SK-N-SH treated with all-trans-retinoic acid at 6 μM for 48 hours (cell line): ENCODE measurements at regions not wholly inside any gene's neighbourhood (a gene's known extent, or its start where the extent isn't known, plus 50 kb on each side); places are given as distances from the start of the nearest gene placed in this dataset.

Experiments used
- ATAC-seq: fragments of 200-7000 bp; cut with Tn5 transposase; 3 replicates; pipeline ENCODE4 v1.9.1; 2020; ENCODE audit warnings: mild to moderate bottlenecking, moderate library complexity
- ARNTL ChIP-seq: fragments of 450-650 bp; formaldehyde crosslinking; IDR thresholded peaks from 2 replicates; pipeline ENCODE4 v1.5.0; 2020; ENCODE audit warnings: low read depth, mild to moderate bottlenecking, moderate library complexity, borderline replicate concordance
- BACH2 ChIP-seq: fragments of 250-450 bp; sonication (Bioruptor Pico); IDR thresholded peaks from 2 replicates; pipeline ENCODE4 v1.9.0; 2021; ENCODE audit warnings: mild to moderate bottlenecking, borderline replicate concordance
- CREB5 ChIP-seq: fragments of 250-450 bp; sonication (Bioruptor Pico); IDR thresholded peaks from 2 replicates; pipeline ENCODE4 v1.5.1; 2020; ENCODE audit warnings: low read depth, mild to moderate bottlenecking, moderate library complexity
- CSDC2 ChIP-seq: fragments of 250-450 bp; sonication (Bioruptor Pico); IDR thresholded peaks from 2 replicates; pipeline ENCODE4 v1.5.0; 2020; ENCODE audit warnings: mild to moderate bottlenecking, moderate library complexity
- CSRNP3 ChIP-seq: fragments of 250-450 bp; sonication (Bioruptor Pico); IDR thresholded peaks from 2 replicates; pipeline ENCODE4 v1.5.1; 2021; ENCODE audit warnings: mild to moderate bottlenecking, moderate library complexity
- ESRRG ChIP-seq: fragments of 250-450 bp; sonication (Bioruptor Pico); IDR thresholded peaks from 2 replicates; pipeline ENCODE4 v1.6.1; 2021; ENCODE audit warnings: mild to moderate bottlenecking
- GLIS3 ChIP-seq: fragments of 250-450 bp; sonication (Bioruptor Pico); IDR thresholded peaks from 2 replicates; pipeline ENCODE4 v1.5.0; 2020; ENCODE audit warnings: mild to moderate bottlenecking, moderate library complexity
- ISL1 ChIP-seq: fragments of 250-450 bp; sonication (Bioruptor Pico); IDR thresholded peaks from 2 replicates; pipeline ENCODE4 v2.1.2; 2022; ENCODE audit warnings: mild to moderate bottlenecking, moderate library complexity
- PATZ1 ChIP-seq: fragments of 250-450 bp; sonication (Bioruptor Pico); IDR thresholded peaks from 2 replicates; pipeline ENCODE4 v1.8.0; 2020; ENCODE audit warnings: mild to moderate bottlenecking, moderate library complexity, borderline replicate concordance
- POU6F1 ChIP-seq: fragments of 250-450 bp; sonication (Bioruptor Pico); IDR thresholded peaks from 2 replicates; pipeline ENCODE4 v1.8.0; 2021; ENCODE audit warnings: low read depth, mild to moderate bottlenecking, moderate library complexity, borderline replicate concordance
- RARB ChIP-seq: fragments of 250-450 bp; sonication (Bioruptor Pico); IDR thresholded peaks from 2 replicates; pipeline ENCODE4 v1.8.0; 2021; ENCODE audit warnings: mild to moderate bottlenecking, moderate library complexity
- SNAI2 ChIP-seq: fragments of 250-450 bp; sonication (Bioruptor Pico); IDR thresholded peaks from 2 replicates; pipeline ENCODE4 v1.5.0; 2020; ENCODE audit warnings: mild to moderate bottlenecking, moderate library complexity
- TOX ChIP-seq: fragments of 250-450 bp; sonication (Bioruptor Pico); IDR thresholded peaks from 2 replicates; pipeline ENCODE4 v1.8.0; 2021; ENCODE audit warnings: mild to moderate bottlenecking, moderate library complexity, borderline replicate concordance
- TSHZ2 ChIP-seq: fragments of 250-450 bp; sonication (Bioruptor Pico); IDR thresholded peaks from 2 replicates; pipeline ENCODE4 v1.5.0; 2020; ENCODE audit warnings: mild to moderate bottlenecking, moderate library complexity
- ZC3H10 ChIP-seq: fragments of 250-450 bp; sonication (Bioruptor Pico); IDR thresholded peaks from 2 replicates; pipeline ENCODE4 v1.5.1; 2021; ENCODE audit warnings: mild to moderate bottlenecking, moderate library complexity
- ZFP3 ChIP-seq: fragments of 250-450 bp; sonication (Bioruptor Pico); IDR thresholded peaks from 2 replicates; pipeline ENCODE4 v1.5.0; 2020; ENCODE audit warnings: mild to moderate bottlenecking, moderate library complexity
- ZFP30 ChIP-seq: fragments of 450-650 bp; formaldehyde crosslinking; IDR thresholded peaks from 2 replicates; pipeline ENCODE4 v1.5.0; 2022; ENCODE audit warnings: mild to moderate bottlenecking, moderate library complexity
- ZNF565 ChIP-seq: fragments of 450-650 bp; formaldehyde crosslinking; conservative IDR thresholded peaks from 2 replicates; pipeline ENCODE4 v1.5.0; 2020; ENCODE audit warnings: low read depth, mild to moderate bottlenecking, moderate library complexity

GRCh38 chr3:69650066-69650419 is 89.2 kb upstream of the MITF start:
- ATAC-seq: no peak
- TF ChIP-seq TSHZ2 (CRISPR knock-in tag): no peak
- TF ChIP-seq SNAI2 (CRISPR knock-in tag): no peak
- no peak for TF ChIP-seq CSDC2 (CRISPR knock-in tag)
- TF ChIP-seq CREB5 (CRISPR knock-in tag): no peak
- TF ChIP-seq TOX: no peak
- TF ChIP-seq RARB (CRISPR knock-in tag): no peak
- TF ChIP-seq ESRRG (CRISPR knock-in tag): no peak
- TF ChIP-seq POU6F1 (CRISPR knock-in tag): no peak
- no peak for TF ChIP-seq CSRNP3 (CRISPR knock-in tag)
- TF ChIP-seq BACH2 (CRISPR knock-in tag): no peak

GRCh38 chr3:69649120-69650065 is 89.9 kb upstream of the MITF start:
- no peak for ATAC-seq
- TF ChIP-seq CREB5 (CRISPR knock-in tag) (no peak), BACH2 (CRISPR knock-in tag) (no peak), ESRRG (CRISPR knock-in tag) (no peak), PATZ1 (CRISPR knock-in tag) (no peak), ZNF565 (CRISPR knock-in tag) (no peak), GLIS3 (CRISPR knock-in tag) (no peak), SNAI2 (CRISPR knock-in tag) (no peak)
- TF ChIP-seq, all 23 proteins: peak for 0

- ATAC-seq: no peak
- TF ChIP-seq ARNTL (CRISPR knock-in tag): no peak
- TF ChIP-seq RARB (CRISPR knock-in tag): no peak
- no peak for TF ChIP-seq PATZ1 (CRISPR knock-in tag)
- TF ChIP-seq GLIS3 (CRISPR knock-in tag): no peak
- no peak for TF ChIP-seq BACH2 (CRISPR knock-in tag)
- TF ChIP-seq POU6F1 (CRISPR knock-in tag): no peak
- no peak for TF ChIP-seq CREB5 (CRISPR knock-in tag)
- TF ChIP-seq ZFP30: no peak
- no peak for TF ChIP-seq ZFP3 (CRISPR knock-in tag)
- TF ChIP-seq ISL1 (CRISPR knock-in tag): no peak
- no peak for TF ChIP-seq ESRRG (CRISPR knock-in tag)
- no peak for TF ChIP-seq SNAI2 (CRISPR knock-in tag)
- TF ChIP-seq ZNF565 (CRISPR knock-in tag): no peak
- TF ChIP-seq ZC3H10 (CRISPR knock-in tag): no peak
Observed at GRCh38 chr3:69648126-69648525, 91.1 kb upstream of the MITF start.
